Gastroesophageal sphincter (tissue), 3 donors: ENCODE measurements at regions not wholly inside any gene's neighbourhood (a gene's known extent, or its start where the extent isn't known, plus 50 kb on each side); places are given as distances from the start of the nearest gene placed in this dataset.

Experiments
- EP300 ChIP-seq: sonication (generic); formaldehyde crosslinking; IDR thresholded peaks from one replicate; pipeline ENCODE4 v1.6.1; 2017; ENCODE audit warnings: antibody characterized with exemption, mild to moderate bottlenecking
- POLR2A ChIP-seq, 2 donors: fragments of 450-650 bp; IDR thresholded peaks; one replicate each; pipeline ENCODE4 v1.6.1; 2017; ENCODE audit warnings: antibody characterized with exemption in 2 of 2, mild to moderate bottlenecking in 2 of 2, moderate library complexity in 1 of 2
- POLR2AphosphoS5 ChIP-seq: sonication (generic); formaldehyde crosslinking; IDR thresholded peaks from one replicate; pipeline ENCODE4 v1.6.1; 2017; ENCODE audit warnings: antibody characterized with exemption
- TF ChIP-seq, protein P1 (sequence below), 4 experiments: fragments of 200-600 bp in 2 of 4; fragments of 450-650 bp in 2 of 4; sonication (generic) in 1 of 4; IDR thresholded peaks; one replicate each; pipeline ENCODE4 v1.5.1; 2017 to 2019; ENCODE audit warnings: antibody characterized with exemption in 4 of 4, mild to moderate bottlenecking in 2 of 4, moderate library complexity in 2 of 4

DNA sequence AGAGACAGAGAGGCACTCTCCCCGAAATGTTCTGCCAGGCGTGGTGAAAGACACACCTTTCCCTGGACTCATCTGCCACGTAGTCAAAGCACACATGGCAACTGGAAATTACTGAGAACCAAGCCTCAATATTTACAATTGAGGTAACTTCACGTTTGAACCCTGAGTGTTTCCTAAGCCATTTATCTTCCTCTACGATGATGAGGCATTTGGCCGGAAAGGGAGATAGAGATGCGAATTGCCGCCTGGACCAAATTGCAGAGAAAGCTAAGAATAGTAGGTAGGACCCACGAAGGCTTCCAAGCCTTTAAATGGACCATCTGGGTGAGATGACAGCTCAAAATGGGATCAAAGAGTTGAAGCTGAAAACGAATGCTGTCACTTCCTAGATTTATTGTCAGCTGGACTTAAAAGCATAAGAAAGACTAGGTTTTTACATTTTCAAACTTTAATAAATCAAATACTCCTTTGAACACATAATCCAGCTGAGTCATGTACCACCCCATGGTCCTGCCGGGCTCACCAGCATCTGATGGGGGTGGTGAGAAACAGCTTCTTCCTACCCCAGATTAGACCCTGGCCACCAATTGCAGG is 135.6 kb upstream of the LYZL2 start:
- TF ChIP-seq POLR2AphosphoS5 = no peak
- TF ChIP-seq, protein P1, sequence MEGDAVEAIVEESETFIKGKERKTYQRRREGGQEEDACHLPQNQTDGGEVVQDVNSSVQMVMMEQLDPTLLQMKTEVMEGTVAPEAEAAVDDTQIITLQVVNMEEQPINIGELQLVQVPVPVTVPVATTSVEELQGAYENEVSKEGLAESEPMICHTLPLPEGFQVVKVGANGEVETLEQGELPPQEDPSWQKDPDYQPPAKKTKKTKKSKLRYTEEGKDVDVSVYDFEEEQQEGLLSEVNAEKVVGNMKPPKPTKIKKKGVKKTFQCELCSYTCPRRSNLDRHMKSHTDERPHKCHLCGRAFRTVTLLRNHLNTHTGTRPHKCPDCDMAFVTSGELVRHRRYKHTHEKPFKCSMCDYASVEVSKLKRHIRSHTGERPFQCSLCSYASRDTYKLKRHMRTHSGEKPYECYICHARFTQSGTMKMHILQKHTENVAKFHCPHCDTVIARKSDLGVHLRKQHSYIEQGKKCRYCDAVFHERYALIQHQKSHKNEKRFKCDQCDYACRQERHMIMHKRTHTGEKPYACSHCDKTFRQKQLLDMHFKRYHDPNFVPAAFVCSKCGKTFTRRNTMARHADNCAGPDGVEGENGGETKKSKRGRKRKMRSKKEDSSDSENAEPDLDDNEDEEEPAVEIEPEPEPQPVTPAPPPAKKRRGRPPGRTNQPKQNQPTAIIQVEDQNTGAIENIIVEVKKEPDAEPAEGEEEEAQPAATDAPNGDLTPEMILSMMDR (IDR thresholded peaks at IDR 0.05) = no peak
- no peak for TF ChIP-seq POLR2A (IDR thresholded peaks at IDR 0.05)
- no peak for TF ChIP-seq EP300
